ENCODE measurements at regions not wholly inside any gene's neighbourhood (a gene's known extent, or its start where the extent isn't known, plus 50 kb on each side); places are given as distances from the start of the nearest gene placed in this dataset.

GRCh38 chr5:23223846-23224245 is 283.6 kb upstream of the PRDM9 start:
- no peak overlapping the region for H3K4me2 ChIP-seq (ENCODE audit: low read length)
- TF ChIP-seq CTCF (IDR thresholded peaks at IDR 0.05): no peak

GRCh38 chr5:23221831-23222230 is 285.6 kb upstream of the PRDM9 start:
- no peak overlapping the region for H3K4me2 ChIP-seq (ENCODE audit: low read length)
- H3K4me3 ChIP-seq (ENCODE audit: low read depth, low read length): no peak overlapping the region
- TF ChIP-seq CTCF (IDR thresholded peaks at IDR 0.05): no peak
- H3K36me3 ChIP-seq (ENCODE audit: control insufficient read depth, insufficient read depth, low read length): no peaks in the 10 kb centered on the region
- H3K27ac ChIP-seq: no peak overlapping the region
- H3K27me3 ChIP-seq (ENCODE audit: control insufficient read depth, insufficient read depth, low read length): no peaks in the 10 kb centered on the region
- H3K9me3 ChIP-seq (ENCODE audit: control insufficient read depth, low read length): no peaks in the 10 kb centered on the region
- no peak overlapping the region for H3K9ac ChIP-seq
- H3K4me1 ChIP-seq: no peaks in the 10 kb centered on the region
- H2AFZ ChIP-seq: no peak overlapping the region
- no peaks in the 10 kb centered on the region for H3K79me2 ChIP-seq

More at GRCh38 chr5:23223846-23224245, 283.6 kb upstream of the PRDM9 start:
- H2AFZ ChIP-seq: no peak overlapping the region
- no peaks in the 10 kb centered on the region for H3K79me2 ChIP-seq
- H3K9me3 ChIP-seq (ENCODE audit: control insufficient read depth, low read length): no peaks in the 10 kb centered on the region
- no peak overlapping the region for H3K9ac ChIP-seq
- H3K36me3 ChIP-seq (ENCODE audit: control insufficient read depth, insufficient read depth, low read length): no peaks in the 10 kb centered on the region
- H3K4me1 ChIP-seq: no peaks in the 10 kb centered on the region
- H3K27me3 ChIP-seq (ENCODE audit: control insufficient read depth, insufficient read depth, low read length): no peaks in the 10 kb centered on the region
- no peak overlapping the region for H3K4me3 ChIP-seq (ENCODE audit: low read depth, low read length)
- no peak overlapping the region for H3K27ac ChIP-seq

- H3K27me3 ChIP-seq (ENCODE audit: control insufficient read depth, insufficient read depth, low read length): no peaks in the 10 kb centered on the region
- no peak overlapping the region for H3K4me3 ChIP-seq (ENCODE audit: low read depth, low read length)
- H3K9me3 ChIP-seq (ENCODE audit: control insufficient read depth, low read length): no peaks in the 10 kb centered on the region
- TF ChIP-seq CTCF (IDR thresholded peaks at IDR 0.05): no peak
- H3K79me2 ChIP-seq: no peaks in the 10 kb centered on the region
- H2AFZ ChIP-seq: no peak overlapping the region
- H3K9ac ChIP-seq: no peak overlapping the region
- H3K36me3 ChIP-seq (ENCODE audit: control insufficient read depth, insufficient read depth, low read length): no peaks in the 10 kb centered on the region
- no peak overlapping the region for H3K27ac ChIP-seq
- H3K4me1 ChIP-seq: no peaks in the 10 kb centered on the region
- no peak overlapping the region for H3K4me2 ChIP-seq (ENCODE audit: low read length)
Observed at GRCh38 chr5:23217159-23217558, 290.2 kb upstream of the PRDM9 start.

- no peaks in the 10 kb centered on the region for H3K27me3 ChIP-seq (ENCODE audit: control insufficient read depth, insufficient read depth, low read length)
- no peaks in the 10 kb centered on the region for H3K36me3 ChIP-seq (ENCODE audit: control insufficient read depth, insufficient read depth, low read length)
- no peak for TF ChIP-seq CTCF (IDR thresholded peaks at IDR 0.05)
- H3K9ac ChIP-seq: no peak overlapping the region
- no peak overlapping the region for H3K27ac ChIP-seq
- no peaks in the 10 kb centered on the region for H3K79me2 ChIP-seq
- no peak overlapping the region for H3K4me3 ChIP-seq (ENCODE audit: low read depth, low read length)
- no peak overlapping the region for H2AFZ ChIP-seq
- H3K9me3 ChIP-seq (ENCODE audit: control insufficient read depth, low read length): no peaks in the 10 kb centered on the region
- H3K4me2 ChIP-seq (ENCODE audit: low read length): no peak overlapping the region
- no peaks in the 10 kb centered on the region for H3K4me1 ChIP-seq
Observed at GRCh38 chr5:23216345-23216744, 291.1 kb upstream of the PRDM9 start.

GRCh38 chr5:23208959-23209431 is 298.4 kb upstream of the PRDM9 start:
- H3K27ac ChIP-seq: no peak overlapping the region
- no peak overlapping the region for H3K4me3 ChIP-seq (ENCODE audit: low read depth, low read length)
- H2AFZ ChIP-seq: no peak overlapping the region
- TF ChIP-seq CTCF (IDR thresholded peaks at IDR 0.05): no peak
- no peak overlapping the region for H3K9ac ChIP-seq
- H3K9me3 ChIP-seq (ENCODE audit: control insufficient read depth, low read length): no peaks in the 10 kb centered on the region
- H3K4me2 ChIP-seq (ENCODE audit: low read length): no peak overlapping the region
- no peaks in the 10 kb centered on the region for H3K79me2 ChIP-seq
- no peaks in the 10 kb centered on the region for H3K36me3 ChIP-seq (ENCODE audit: control insufficient read depth, insufficient read depth, low read length)
- no peaks in the 10 kb centered on the region for H3K4me1 ChIP-seq
- H3K27me3 ChIP-seq (ENCODE audit: control insufficient read depth, insufficient read depth, low read length): no peaks in the 10 kb centered on the region
